ENCODE measurements at regions not wholly inside any gene's neighbourhood (a gene's known extent, or its start where the extent isn't known, plus 50 kb on each side); places are given as distances from the start of the nearest gene placed in this dataset.
A peak's percentile ranks its signal among the peaks of the same experiment; 100 is the strongest.

DNA sequence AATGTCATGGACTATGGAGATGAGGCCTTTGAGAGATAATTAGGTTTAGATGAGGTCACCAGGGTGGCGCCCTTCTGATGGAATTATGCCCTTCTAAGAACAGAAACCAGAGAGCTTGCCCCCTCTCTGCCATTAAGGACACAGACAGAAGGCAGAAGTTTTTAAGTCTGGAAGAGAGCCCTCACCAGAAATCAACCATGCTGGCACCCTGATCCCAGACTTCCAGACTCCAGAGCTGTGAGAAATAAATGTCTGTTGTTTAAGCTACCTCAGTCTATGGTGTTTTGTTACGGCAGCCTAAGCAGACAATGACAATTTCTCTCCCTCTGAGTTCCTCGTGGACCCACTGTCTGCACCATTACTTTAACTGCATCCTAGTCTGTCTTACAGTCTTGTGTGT, 382.0 kb downstream of the GXYLT1 start:
- DNase-seq (ENCODE audit: low spot score) = no peak

DNA sequence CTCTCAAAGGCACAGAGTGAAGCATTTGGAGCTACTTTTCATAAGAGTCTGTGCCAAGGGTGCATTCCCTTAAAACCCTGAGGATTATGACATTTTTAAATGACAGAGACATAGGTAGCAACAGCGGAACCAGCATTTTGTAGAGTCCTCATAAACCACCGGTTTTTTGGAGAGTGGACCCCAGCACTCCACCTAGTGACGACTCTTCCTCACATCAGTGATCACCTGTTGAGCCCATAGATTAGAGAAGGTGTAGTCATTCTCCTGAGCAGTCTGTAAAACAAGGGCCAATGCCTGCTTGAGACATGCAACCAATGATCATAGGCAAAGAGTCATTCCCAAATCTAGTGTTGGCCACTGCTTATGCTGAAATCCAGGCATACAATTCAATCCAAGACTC, 399.1 kb downstream of the GXYLT1 start:
- DNase-seq (ENCODE audit: low spot score) = peak; percentile 44

GRCh38 chr12:41743835-41744234, 400.8 kb downstream of the GXYLT1 start:
- DNase-seq (ENCODE audit: low spot score) = no peak

GRCh38 chr12:41739066-41739465, 405.6 kb downstream of the GXYLT1 start:
- no peak for DNase-seq (ENCODE audit: low spot score)

DNA sequence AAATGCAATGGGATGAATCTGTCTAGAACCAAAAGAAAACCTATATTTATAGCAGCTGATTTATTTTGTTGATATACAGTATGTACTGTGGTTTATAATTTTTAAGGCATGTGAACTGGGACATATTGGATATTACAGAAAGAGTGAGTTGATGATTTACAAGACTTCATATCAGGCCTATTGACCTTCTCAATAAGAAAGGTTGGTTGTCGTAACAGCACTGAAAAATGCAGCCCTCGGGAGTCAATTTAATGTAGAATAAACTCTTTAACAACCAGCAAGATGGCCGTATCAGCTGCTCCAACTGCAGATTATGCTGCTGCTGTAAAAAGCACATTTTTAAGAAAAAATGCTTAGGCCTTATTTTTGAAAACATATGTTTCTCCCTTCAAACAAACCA, 407.3 kb downstream of the GXYLT1 start:
- no peak for DNase-seq (ENCODE audit: low spot score)

- DNase-seq (ENCODE audit: low spot score) = no peak
Observed at GRCh38 chr12:41736436-41736835, 408.2 kb downstream of the GXYLT1 start.

DNA sequence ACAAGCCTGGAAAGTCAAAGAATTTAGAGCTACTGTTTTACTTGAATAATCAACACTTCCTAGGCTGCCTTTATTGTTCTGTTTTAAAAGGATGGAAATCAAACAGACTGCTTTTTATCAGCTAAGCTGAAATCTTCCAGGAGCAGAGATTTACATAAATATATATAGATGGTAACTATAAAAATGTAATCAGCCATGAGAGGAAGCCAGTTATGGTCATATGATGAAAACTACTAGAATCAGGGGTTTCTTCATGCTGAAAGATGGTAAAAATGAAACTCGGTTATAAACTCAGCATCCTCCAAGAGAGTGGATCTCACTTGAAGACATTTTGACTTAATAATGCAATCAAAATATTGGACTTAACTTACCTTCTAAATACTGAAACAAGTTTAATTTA, 413.0 kb downstream of the GXYLT1 start:
- DNase-seq (ENCODE audit: low spot score) = no peak

GRCh38 chr12:41731061-41731460, 413.6 kb downstream of the GXYLT1 start:
- DNase-seq (ENCODE audit: low spot score) = no peak

DNA sequence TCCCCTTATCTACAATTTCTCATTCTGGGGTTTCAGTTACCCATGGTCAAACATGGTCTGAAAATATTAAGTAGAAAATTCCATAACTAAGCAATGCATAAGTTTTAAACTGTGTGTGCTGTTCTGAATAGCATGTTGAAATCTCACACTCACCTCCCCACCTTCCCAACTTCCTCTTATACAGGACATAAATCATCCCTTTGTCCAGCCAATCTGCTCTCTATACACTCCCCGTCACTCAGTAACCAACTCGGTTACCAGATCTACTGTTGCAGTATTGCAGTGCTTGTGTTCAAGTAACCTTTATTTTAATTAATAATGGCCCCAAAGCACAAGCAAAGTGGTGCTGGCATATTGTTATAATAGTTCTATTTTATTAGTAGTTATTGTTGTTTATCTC, 420.5 kb downstream of the GXYLT1 start:
- DNase-seq (ENCODE audit: low spot score) = no peak

DNA sequence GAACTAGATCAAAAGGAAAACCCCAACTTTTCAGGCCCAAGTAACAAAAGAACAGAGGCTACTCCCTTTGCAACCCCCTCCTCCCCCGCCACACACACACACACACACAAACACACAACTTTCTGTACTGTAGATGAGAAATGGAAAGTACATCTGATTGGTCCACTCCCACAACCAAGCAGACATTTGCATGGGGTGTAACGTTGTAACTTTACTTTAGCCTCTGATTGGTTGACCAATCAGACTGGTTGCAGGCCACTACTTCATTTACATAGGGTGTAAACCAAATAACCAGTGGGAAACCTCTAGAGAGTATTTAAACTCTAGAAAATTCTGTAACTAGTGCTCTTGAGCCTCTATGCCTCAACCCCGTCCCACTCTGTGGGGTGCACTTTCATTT, 425.5 kb downstream of the GXYLT1 start:
- no peak for DNase-seq (ENCODE audit: low spot score)

DNA sequence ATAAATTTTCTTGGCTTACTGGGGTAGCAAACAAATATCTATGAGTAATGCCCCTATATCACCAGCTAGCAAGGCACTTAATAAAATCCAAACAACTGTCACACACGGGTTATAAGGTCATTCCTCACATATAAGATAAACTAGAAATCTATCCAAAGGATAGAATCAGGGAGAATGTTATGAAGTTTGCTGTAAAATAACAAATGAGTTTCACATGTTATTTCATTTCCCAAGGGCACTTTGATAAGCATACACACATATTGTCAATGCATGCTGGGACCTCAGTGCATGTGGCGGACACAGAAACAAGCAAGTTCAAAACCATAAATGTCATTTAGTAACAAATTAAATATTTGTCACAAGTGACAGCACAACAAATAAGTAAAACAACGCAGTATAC, 429.4 kb downstream of the GXYLT1 start:
- DNase-seq (ENCODE audit: low spot score) = no peak

DNA sequence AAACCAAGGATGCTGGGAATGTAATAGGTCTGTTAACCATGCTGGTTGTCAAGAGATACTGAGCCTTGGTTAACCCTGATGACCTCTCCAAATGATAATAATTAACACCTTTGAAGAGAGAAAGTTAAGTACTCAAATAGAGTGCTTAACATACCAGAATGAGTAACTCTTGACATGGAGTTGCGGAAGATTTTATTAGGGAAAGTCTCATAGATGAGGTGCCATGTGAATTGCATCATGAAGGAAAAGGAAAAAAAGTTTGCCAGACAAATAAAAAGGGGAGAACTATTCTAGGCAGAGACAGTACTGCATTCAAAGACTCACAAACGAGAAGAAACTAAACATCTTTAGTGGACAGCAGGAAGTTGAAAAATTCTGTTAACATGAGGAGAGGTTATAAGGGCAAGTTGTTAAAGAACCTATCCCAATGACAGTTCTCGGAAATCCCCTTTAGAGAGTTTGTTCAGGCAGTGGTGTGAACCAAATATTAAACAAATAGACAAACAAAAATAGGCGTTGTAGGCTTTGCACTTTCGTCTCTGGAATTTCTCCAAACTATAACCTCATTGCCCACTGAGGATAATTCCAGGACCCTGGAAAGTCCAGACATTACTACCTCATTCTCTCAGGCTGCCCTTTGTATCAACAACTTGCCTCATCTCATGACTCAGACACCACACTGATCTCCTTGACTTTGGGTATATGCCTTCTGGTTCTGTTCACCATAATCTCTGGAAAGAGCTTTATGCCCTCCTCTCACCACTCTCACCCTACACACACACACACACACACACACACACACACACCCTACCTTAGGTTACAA, 435.0 kb downstream of the GXYLT1 start:
- no peak for DNase-seq (ENCODE audit: low spot score)

DNA sequence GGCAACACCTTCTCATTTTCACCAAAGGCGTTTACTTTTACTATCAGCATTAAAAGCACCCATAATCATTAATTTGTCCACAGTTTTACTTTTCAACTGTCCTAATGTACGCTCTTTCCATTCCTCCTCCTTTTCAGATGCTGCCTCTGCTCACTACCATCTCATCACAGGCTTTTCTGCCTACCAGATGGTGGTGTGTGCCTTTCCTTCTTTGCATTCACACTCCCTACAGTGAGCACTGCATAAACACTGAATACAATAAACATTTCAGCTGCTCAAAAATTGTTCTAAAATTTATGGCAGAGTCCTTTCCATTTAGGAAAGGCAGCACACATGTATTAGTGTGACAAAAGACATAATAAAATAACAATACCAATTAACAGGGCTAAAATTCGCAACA, 435.7 kb downstream of the GXYLT1 start:
- no peak for DNase-seq (ENCODE audit: low spot score)

DNA sequence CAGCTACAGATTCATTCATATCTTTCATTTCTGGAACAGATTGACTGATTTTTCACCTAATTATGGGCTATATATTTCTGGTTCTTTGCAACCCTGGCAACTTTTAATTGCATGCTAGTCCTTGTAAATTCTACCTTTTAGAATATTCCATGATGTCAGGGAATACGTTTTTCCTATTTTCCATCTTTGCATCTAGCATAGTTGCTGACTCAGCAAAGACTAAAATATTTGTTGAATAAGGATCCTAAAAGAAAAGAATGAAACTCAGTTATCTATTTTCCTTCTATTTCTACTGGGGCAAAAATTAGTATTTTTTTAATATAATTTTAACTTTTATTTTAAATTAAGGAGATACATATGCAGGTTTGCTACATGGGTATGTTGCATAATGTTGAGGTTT, 438.3 kb downstream of the GXYLT1 start:
- DNase-seq (ENCODE audit: low spot score) = no peak

DNA sequence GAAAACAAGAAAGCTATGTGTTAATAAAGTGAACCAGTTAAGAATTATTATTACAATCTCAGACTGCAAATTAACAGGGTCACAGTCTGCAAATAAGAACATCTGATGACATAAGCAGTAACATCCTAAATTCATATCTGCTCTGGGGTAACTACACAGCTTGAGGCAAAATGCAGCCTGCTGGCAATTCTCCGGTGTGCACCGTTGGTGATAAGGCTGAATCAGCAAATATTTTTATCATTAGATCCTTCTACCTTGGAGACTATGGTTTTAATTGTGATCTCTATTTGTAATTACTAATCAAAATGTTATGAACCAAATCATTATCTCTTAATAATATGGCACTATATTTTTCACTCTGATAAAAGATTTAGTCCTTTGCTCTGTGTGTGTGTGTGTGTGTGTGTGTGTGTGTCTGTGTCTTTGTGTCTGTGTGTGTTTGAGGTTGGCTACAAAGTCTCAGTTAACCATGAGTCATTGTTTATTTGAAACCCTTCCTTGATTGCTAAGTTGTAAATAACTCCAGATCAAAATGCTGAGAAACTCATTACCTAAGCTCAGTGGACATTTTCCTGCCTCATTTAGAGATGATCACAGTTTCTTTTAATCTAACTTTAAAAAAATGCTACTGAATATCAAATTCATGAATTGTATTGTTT, 442.6 kb downstream of the GXYLT1 start:
- DNase-seq (ENCODE audit: low spot score) = no peak

DNA sequence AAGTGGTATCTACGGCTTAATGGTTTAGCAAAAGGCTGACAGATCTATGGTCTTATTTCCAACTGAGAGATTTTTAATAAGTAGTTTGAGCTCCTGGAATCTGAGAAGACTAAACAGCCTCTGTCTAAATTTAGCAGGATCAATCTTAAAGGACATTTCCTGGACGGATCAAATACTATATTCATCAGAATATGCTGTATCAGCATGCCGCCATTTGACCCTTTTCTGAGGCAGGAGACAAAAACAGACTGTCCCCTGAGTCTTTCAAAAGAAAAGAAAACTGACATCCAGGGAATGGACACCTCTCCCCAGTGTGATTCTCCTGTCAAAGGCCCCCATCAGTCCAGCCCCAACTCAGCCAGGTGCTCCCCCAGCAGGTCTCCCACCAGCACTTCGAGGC, 443.7 kb downstream of the GXYLT1 start:
- DNase-seq (ENCODE audit: low spot score) = no peak

- no peak for DNase-seq (ENCODE audit: low spot score)
Observed at GRCh38 chr12:41699658-41700057, 445.0 kb downstream of the GXYLT1 start.

DNA sequence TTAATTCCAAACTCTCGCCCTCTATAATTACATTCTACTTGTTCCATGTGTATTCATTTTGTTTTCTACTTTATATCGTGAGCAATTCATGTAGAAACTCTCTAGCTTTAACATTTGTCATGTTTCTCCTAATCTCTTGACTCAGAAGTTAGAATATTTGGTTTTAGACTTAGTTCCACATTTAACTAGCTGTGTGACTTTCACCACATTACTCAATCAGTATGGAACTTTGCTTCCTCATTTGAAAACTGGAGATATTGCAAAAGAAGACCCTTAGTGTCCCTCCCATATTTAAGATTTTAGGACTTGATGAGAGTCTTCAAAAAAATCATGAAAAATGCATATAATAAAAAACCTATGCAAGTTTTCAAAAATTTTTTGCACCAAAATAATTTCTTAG, 447.5 kb downstream of the GXYLT1 start:
- DNase-seq (ENCODE audit: low spot score) = no peak

DNA sequence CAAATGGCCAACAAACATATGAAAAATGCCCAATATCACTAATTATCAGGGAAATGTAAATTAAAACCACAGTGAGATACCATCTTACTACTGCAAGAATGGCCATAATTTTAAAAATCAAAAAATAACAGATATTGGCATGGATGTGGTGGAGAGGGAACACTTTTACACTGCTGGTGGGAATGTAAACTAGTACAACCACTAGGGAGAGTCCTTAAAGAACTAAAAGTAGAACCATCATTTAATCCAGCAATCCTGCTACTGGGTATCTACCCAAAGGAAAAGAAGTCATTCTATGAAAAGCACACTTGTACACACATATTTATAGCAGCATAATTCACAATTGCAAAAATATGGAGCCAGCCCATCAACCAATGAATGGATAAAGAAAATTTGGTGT, 459.7 kb downstream of the GXYLT1 start:
- DNase-seq (ENCODE audit: low spot score) = no peak

DNA sequence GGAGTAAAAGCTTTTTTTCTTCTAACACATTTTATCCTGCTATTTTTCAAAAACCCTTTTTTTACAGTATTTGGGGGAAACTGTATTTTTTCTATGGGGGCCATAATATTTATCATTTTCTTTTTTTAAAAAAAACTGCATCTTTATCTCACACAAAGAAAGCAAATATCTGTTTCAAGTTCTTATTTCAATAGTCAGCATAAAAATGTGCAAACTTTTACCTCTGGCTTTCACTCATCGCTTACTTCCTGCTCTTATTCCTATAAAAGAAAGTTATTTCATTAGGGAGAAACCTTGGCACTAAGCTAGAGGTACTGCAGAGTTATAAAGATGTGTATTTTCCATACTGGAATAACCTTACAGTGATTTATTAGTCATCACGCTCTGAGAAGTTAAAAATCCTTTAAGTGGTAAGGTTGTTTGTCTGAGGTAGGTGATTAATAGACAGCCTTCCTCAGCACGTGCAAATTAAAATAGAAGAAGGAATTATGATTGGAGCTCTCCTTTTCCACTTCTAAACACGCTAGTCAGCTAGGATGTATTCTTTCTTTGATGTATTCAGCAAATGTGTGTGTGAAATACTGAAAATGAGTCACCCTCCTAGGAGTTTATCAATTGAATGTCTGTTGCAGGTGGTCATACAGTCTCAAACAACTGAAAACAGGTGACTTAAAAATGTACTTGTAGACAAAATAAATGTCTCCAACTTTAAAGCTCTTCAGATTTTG, 461.0 kb downstream of the GXYLT1 start:
- no peak for DNase-seq (ENCODE audit: low spot score)

- DNase-seq (ENCODE audit: low spot score) = no peak
Observed at GRCh38 chr12:41683023-41683422, 461.7 kb downstream of the GXYLT1 start.

DNA sequence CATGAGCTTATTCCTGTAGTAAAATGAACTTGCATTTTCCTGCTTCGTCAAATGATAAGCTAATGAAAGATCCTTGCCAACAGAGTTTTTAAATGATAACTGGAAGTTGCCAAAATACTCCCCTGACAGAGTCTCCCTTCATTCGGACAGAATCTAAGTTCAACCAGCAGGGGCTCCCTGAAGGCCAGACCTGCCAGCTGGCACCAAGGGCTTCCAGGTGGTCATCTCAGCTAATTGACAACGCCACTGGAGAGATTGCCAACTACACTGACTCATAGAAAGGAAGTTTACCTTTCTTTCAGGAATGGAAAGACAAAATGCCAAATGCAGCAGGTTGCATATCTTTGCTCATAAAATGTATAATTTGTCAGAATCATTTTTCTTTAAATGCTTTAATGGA, 462.8 kb downstream of the GXYLT1 start:
- DNase-seq (ENCODE audit: low spot score) = peak; percentile 27

GRCh38 chr12:41680155-41680554, 464.5 kb downstream of the GXYLT1 start:
- DNase-seq (ENCODE audit: low spot score) = no peak
